A673 (cell line): ENCODE measurements at regions not wholly inside any gene's neighbourhood (a gene's known extent, or its start where the extent isn't known, plus 50 kb on each side); places are given as distances from the start of the nearest gene placed in this dataset.

Experiments used
- EZH2 ChIP-seq: fragments of 200-600 bp; sonication (generic); IDR thresholded peaks from 2 replicates; pipeline ENCODE4 v1.6.1; 2017; ENCODE audit warnings: borderline replicate concordance, low read depth, mild to moderate bottlenecking, mixed read lengths, antibody characterized with exemption, low read length; ENCODE audit not compliant: poor library complexity, severe bottlenecking
- TF ChIP-seq, protein P1 (sequence below): fragments of 300-800, 200-600 bp; sonication (generic); conservative IDR thresholded peaks from 2 replicates; pipeline ENCODE4 v1.5.1; 2017; ENCODE audit warnings: low read depth, mild to moderate bottlenecking, antibody characterized with exemption, low read length, moderate library complexity, mixed read lengths

DNA sequence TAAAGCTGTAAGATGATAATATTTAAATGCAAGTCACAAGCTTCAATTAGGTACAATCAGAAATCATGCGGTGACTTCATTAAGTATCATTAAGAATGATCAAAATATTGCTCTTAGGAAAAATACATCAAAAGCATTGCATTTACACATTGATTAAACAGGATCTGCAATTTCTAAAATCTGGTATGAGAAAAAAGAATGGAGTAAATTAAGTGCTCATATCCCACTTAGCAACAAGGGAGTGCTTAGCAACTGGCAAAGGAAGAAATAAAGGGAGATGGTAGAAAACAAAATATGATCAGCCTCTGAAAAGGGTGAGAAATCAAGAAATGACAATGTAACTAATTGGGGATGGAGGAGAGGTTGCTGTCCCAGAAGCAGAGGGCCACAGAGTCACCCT lies 1918.2 kb upstream of the PIK3C3 start:
- TF ChIP-seq, protein P1, sequence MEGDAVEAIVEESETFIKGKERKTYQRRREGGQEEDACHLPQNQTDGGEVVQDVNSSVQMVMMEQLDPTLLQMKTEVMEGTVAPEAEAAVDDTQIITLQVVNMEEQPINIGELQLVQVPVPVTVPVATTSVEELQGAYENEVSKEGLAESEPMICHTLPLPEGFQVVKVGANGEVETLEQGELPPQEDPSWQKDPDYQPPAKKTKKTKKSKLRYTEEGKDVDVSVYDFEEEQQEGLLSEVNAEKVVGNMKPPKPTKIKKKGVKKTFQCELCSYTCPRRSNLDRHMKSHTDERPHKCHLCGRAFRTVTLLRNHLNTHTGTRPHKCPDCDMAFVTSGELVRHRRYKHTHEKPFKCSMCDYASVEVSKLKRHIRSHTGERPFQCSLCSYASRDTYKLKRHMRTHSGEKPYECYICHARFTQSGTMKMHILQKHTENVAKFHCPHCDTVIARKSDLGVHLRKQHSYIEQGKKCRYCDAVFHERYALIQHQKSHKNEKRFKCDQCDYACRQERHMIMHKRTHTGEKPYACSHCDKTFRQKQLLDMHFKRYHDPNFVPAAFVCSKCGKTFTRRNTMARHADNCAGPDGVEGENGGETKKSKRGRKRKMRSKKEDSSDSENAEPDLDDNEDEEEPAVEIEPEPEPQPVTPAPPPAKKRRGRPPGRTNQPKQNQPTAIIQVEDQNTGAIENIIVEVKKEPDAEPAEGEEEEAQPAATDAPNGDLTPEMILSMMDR, result no peak
- TF ChIP-seq EZH2, result no peak
